HG03521 (cell line): ENCODE measurements at regions not wholly inside any gene's neighbourhood (a gene's known extent, or its start where the extent isn't known, plus 50 kb on each side); places are given as distances from the start of the nearest gene placed in this dataset.

Experiments used
- ATAC-seq: cut with Tn5 transposase; IDR thresholded peaks from one replicate; pipeline ENCODE4 v1.9.1; 2021; ENCODE audit warnings: mild to moderate bottlenecking, moderate library complexity; ENCODE audit not compliant: unreplicated experiment

DNA sequence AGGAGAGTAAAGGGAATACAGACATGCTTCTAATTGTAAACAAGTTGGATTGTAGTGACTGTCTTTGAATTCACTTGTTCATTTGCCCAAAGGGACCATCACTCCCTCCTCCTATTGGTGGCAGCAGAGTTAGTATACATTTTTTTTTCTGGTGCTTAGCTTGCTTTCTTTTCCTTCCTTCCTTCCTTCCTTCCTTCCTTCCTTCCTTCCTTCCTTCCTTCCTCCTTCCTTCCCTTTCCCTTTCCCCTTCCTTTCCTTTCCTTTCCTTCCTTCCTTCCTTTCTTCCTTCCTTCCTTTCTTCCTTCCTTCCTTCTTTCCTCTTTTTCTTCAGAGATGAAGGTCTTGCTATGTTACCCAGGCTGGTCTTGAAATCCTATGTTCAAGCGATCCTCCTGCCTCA is 94.8 kb upstream of the ATP6AP2 start:
- ATAC-seq: no peak

DNA sequence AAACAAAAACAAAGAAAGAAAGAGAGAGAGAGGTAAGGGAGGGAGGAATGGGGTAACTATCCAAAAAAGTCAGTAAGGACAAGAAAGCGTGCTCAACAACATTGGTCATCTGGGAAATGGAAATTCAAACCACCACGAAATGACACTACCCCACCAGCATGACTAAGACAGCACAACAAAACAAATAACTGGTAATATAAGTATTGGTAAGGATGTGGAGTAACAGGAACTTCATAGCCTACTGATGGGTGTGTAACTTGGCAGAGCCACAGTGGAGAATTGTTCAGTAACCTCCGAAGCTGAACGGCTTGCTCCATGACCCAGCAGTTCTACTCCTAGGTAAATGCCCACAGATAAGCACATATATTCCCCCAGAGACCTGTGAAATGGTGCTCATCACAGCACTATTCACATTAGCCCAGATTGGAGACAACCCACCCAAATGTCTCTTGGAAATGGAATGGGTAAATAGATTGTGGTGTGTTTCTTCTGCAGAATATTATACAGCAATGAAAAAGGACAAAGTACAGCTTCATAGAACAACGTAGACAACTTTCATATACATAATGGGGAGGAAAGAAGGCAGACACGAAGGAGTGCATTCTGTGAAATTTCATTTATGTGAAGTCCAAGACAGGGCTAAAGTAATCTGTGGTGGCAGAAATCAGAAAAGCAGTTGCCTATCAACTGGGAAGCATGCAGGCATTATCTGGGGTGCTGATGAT is 95.5 kb upstream of the ATP6AP2 start:
- ATAC-seq: no peak

DNA sequence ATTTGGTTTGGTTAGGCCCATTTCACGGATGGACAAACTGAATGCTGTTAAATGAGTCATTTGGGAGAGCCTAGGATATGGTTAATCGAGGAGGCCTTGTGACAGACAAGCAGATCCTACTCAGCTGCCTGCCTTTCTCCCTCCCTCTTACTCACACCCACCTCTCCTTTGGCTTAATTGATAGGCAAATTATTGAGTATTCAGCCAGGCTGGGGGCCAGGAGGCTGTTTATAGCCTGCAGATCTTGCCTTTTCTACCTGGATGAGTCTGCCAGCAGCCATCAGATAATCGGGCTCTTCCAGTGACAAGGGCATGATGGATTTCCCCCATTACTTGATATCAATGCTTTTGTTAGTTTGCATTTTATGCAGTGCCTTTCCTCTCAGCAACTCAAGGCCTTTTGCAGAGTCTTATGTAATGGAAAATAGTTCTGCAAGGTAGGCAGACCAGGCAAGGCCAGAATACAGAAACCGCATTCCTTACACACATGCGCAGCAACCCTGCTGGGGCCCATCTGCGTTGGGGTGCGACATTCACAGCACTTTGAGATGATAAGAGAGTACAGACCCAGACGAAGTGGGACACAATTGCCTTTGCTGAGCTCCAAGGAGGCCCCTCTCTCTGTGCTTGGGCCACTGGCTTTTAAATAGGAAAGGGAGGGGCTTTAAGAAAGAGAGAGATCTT is 96.2 kb upstream of the ATP6AP2 start:
- ATAC-seq: no peak

DNA sequence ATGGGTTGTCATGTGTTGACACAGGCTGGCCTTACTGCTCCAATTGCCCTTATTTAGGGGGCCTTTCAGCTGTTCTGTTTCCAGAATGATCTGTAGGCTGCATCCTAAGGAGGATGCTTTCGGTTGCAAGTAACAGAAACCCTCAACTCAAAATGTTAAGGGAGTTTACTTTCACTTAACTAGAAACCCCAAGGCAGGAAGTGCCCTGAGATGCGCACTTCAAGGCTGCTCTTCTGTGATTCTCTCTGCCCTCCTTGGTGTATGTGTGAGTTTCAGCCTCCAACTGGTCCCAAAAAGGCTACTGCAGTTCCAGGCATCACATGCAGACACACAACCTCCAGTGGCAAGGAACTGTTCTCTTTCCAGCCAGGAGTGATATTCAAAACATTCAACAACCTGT is 97.3 kb upstream of the ATP6AP2 start:
- ATAC-seq: no peak

DNA sequence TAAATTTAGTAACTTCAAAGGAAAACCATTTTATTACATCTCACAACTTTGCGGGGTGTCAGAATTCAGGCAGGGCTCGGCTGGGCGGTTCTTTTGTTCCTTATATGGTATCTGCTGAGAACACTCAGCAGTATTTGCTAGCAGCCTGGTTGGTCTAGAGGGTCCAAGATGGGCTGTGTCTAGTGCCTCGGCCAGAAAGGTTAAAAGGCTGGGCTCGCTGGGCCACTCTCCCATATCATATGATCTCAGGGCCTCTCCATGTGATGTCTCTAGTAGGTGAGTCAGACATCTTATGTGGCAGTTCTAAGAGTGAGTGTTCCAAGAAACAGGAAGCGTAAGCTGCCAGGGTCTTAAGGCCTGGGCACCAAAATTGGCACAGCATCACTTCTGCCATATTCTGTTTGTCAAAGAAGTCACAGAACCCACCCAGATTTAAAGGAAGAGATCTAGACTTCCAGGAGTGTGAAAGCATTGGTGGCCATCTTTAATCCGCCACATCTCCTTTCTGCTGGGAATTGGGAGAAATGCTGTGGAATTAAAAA is 100.9 kb upstream of the ATP6AP2 start:
- no peak for ATAC-seq

DNA sequence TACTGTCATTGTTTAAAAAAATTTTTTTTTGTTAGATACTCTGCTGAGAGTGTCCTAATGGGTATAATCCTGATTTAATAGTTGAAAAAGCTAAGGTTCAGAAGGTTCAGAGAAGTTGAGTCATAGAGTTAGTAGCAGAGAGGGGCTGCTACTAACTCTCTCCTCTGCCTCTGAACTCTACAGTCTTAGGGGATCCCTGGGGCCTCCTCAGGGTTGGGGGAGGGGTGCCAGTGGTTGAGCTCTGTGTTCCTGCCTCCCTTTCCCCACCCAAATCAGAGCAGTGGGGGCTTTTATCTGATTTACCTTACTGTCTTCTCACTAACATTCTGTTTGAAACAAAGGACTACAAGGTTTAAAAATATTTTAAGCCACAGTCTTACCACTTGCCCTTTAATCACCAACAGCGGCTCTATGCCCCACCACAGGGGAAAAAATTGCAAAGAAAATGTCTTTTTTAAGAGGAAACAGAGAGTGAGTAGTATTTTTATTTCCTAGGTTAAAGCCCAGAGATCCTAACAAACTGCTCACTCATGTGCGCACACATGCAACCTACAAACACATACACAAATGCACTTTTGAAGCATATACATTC is 102.2 kb upstream of the ATP6AP2 start:
- ATAC-seq: no peak

DNA sequence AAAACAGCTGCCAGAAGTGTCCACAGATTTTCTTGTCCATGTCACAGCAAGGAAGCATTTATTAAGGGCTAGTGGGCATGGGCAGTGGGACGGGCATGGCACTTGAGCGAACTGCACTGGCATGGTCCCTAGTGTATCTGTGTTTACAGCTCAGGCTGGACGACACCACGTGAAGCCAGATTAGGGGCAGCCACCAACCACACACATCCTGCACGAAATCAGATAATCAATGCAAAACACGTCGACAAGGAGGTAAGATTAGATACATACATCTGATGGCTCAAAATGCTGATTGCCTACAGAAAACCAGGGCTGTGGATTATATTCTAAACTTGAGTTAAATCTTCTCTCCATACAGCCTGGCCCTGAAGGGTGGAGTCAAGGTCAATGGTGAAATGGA is 103.8 kb upstream of the ATP6AP2 start:
- ATAC-seq: no peak

DNA sequence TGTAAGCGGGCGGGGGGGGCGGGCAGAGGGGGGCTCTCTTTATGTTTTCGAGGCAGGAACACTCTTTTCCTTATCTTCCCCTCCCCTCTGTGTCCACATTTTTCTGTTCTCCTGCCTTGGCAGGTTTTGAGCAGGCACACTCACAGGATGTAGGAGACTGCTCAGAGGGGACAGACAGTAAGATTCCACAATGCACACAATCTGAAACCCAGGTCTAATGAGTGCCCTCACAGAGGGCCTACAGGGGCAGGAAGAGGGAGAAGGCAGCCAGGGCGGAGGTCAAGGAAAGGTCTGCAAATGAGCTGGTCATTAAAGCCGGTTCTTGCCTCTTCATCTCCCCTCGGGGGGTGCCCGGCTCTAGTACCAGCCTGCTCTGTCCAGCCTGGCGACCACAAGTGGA is 106.1 kb upstream of the ATP6AP2 start:
- ATAC-seq: no peak

DNA sequence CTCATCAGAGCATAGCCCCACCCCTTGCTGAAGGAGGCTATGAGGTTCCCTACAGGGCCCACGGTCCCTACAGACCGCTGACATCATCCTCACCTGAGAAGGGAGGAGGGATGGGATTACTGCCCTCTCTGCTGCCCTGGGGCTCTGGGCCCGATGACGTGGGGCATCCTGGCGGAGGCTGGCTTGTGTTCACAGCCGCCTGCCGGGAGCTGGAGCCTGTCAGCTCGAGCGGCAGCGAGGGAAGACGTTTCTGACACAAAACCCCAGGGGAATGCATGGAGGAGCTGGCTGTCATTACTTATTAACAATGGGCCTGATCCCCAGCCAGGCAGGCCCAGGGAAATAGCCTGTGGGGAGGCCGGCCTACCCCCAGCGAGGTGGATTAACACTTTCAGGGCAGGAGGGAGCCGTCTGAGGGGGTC is 106.6 kb upstream of the ATP6AP2 start:
- no peak for ATAC-seq

DNA sequence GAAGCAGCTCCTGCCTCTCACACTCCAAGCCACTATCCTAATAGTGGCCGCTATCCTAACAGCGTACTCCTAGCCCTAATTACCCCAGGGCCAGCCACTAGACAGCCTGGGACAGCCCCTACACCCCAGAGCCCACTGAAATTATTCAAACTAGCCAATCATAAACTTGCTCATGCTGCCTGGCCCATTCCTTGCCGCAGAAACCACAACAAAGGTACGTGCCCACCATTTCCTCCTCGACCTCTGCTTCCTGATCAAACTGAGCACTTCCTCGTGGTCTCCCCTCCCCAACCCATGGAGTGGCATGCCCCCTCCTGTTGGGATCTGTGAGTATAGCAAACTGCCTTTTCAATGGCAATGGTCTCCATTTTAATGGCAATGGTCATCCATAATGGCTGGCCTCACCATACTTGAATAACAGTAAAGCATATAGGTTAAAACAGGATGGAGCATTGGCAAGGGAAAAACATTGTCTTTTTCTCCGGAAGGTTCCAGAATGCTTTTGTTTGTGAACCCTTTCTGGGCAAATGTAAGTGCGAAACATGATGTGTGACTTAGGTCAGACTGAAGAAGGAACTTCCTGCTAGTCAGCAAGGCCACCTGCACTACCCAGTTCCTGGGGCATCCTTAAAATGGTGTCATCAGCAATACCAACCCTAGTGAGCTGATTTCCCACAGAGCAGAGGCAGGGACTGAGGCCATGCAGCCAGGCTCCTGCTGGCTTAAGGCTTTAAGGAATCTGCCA is 107.1 kb upstream of the ATP6AP2 start:
- ATAC-seq: no peak

DNA sequence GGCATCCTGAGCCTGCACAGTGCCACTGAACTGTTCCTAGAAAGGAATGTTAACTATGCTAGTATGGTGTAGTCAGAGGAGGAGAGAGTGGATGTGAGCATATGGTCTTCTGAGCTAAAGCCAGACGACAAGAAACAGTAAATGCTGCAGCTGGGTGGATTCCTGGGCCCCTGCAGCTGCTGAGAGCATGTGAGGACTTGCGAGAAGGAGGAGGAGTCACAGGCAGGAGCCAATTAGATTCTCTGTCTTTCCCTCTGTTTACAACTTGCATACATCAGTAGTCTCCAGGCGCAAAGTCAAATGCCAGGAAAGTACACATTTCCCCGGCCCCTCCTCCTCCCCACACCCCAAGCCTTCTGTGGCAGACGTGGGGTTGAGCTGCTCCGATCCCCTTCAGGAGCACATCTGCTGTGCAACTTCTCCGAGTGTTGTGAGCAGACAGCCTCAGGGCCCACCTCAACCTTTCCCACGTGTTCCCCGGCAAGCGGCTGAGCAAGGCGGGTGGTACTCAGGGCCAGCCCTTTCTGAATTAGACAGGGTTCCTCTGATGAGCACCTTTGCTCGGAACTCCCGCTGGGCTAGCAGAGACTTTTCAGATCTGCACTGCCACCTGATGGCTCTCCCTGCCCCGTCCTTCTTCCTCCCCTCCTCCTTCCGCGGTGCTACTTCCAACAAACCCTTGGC is 108.7 kb upstream of the ATP6AP2 start:
- ATAC-seq: no peak

DNA sequence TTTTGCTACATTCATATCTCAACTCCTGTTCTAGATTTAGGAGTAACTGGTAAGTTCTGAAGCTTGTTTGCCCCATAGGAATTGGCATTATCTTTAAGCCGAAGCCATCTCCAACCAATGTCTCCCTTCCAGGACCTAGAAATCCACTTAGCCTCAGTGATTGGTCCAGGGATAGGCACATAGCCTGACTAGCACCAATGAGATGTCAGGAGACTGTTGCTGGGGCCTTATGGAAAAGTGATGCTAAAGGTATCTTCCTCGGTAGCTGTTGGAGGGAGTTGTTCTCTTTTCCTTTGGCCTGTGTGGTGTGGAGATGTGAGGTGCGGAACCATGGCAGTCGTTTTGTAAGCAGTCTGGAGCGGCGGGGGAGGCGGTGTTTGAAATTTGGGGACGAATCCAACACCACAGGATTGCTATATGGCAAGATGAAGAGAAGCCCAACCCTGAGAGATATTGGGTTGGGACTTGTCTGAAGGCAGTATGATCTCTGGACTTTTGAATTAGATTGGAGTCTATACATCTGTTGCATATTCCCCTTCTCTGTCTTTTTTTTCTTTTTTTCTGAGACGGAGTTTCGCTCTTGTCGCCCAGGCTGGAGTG is 109.8 kb upstream of the ATP6AP2 start:
- ATAC-seq: no peak

DNA sequence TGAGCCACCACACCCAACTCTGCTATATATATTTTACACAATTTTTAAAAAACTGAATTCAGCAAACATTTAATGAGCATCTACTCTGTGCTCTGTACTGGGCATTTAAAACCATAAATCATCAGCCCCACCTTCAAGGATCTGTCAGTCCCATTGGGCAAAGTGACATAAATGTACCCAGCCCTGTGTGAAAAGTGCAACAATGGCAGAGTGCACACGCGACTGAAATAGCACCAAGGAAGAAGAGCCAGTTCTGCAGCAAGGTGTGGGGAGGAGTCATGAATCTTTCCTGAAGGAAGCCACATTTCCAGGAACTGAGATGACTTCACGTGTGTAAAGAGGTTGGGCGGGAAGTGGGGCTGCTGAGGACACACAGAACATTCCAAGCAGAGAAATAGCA is 111.5 kb upstream of the ATP6AP2 start:
- ATAC-seq: no peak

DNA sequence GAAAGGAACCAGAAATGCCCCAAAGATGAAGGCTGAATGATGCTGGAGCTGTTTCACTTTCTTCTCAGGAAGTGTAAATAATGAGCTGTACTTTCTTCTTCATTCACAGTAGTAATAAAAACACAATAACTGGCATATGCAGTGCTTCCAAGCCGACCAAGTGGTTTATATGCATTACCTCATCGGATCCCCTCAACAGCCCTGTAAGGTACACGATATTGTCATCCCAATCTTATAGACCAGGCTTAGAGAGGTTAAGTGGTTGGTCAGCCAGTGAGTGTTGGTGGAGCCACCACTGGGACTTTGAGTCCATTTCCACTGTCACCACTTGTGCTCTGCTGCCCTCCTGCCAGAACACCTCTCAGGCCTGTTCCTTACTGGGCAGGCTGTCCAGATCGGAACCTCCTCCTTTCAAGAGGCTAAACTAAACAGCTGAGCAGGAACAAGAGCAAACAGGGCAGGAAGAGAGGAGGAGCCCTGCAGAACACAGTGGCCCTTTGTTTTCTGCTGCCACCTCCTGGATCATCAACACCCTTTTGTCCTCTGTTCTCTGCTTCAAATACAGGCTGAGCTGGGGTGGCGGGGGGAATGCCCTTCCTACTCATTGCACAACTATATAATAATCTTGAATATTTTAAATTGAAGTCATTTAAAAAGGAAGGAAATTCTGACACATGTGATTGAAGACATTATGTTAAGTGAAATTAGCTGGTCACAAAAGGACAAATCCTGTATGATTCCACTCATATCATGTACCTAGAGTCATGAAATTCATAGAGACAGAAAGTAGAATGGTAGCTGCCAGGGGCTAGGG is 112.5 kb upstream of the ATP6AP2 start:
- no peak for ATAC-seq

DNA sequence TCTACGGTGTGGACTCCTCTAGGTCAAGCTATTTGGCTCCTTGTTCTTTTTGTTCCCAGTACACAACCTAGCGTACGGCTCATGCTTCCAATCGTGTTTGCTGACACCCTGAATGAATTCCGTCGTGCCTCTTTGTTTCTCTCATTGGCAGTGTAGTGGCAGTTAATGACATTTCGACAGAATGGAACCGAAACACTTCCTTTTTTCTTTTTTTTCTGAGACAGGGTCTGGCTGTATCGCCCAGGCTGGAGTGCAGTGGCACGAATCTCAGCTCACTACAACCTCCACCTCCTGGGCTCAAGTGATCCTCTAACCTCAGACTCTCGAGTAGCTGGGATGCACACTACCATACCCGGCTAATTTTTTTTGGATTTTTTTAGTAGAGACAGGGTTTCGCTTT is 113.3 kb upstream of the ATP6AP2 start:
- ATAC-seq: no peak

DNA sequence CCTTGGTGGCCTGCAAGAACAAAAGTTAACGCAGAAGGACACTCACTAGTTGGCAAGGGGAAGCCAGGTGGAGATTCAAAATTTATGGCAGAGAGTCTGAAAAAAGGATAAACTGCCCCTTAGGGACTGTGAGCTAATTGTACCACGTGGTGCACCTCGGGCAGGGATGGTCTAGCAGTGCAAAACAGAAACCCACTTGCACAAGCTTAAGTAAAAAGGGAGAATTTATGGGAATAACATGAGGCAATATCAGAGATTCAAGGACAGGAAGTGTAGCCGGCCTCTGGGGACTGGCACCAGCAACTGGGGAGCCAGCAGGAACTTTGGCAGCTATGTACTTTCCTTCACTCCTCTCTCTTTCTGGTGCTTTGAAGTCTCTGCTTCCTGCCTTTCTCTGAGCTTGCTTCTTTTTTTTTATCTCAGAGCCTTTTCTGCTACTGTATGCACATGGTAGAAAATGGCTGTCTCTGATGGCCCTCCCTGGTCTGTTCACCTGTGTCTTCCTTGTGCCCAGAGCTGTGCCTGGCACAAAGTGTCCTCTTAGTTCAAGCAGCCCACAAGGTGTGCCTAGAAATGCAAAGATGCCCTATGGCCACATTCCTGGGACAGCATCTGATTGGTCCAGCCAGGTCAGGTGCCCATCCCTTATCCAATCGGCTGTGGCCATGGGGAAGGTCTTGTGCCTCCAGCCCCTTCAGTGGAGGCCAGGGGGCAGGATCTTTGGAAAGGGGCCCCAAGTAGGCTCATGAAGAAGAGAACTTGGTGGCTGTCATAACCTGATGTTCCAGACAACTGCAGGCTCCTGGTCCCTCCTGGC is 114.8 kb upstream of the ATP6AP2 start:
- ATAC-seq: no peak

DNA sequence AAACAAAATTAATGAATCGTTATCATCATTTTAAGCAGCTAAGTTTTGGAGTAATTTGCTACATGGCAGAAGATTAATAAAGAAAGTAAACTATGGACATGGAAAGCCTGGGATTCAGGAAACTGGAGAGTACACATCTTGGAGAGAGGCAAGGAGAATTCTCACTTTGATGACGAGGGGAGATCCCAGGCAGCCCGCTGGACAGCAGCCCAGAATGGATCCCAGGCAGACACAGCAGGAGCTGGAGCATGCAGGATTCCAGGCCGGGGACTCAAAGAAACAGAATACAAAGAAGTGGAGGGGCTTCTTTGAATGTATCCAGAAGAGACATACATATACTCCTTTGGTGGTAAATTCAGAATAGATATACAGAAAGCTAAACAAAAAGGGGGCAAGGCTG is 118.0 kb upstream of the ATP6AP2 start:
- ATAC-seq: no peak

DNA sequence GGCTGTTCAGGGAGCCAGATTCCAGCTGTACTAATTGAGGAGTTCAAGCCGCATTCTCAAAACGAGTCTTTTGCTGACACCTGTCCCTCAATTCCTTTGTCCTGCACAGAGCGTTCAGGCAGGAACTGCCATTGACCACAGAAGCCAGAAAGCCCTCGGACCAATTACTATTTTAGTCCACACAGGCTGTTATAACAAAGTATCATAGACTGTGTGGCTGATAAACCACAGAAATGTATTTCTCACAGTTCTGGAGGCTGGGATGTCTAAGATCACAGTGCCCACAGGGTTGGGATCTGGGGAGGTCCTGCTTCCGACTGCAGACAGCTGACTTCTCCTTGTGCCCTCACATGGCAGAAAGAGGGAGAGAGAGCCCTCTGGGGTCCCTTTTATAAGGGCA is 119.8 kb upstream of the ATP6AP2 start:
- no peak for ATAC-seq
